DMS79 treated with DMSO at 0.1 percent for 48 hours (cell line): ENCODE measurements at regions not wholly inside any gene's neighbourhood (a gene's known extent, or its start where the extent isn't known, plus 50 kb on each side); places are given as distances from the start of the nearest gene placed in this dataset.
A peak's percentile ranks its signal among the peaks of the same experiment; 100 is the strongest.
"Not testable (repeated sequence)": the region's sequence is repeated elsewhere in the genome, so short reads cannot be mapped to it uniquely, and the experiment has no call there.

Experiments used
- DNase-seq: peaks from one replicate; lab custom pipeline; 2025; lab: John Stamatoyannopoulos, UW

DNA sequence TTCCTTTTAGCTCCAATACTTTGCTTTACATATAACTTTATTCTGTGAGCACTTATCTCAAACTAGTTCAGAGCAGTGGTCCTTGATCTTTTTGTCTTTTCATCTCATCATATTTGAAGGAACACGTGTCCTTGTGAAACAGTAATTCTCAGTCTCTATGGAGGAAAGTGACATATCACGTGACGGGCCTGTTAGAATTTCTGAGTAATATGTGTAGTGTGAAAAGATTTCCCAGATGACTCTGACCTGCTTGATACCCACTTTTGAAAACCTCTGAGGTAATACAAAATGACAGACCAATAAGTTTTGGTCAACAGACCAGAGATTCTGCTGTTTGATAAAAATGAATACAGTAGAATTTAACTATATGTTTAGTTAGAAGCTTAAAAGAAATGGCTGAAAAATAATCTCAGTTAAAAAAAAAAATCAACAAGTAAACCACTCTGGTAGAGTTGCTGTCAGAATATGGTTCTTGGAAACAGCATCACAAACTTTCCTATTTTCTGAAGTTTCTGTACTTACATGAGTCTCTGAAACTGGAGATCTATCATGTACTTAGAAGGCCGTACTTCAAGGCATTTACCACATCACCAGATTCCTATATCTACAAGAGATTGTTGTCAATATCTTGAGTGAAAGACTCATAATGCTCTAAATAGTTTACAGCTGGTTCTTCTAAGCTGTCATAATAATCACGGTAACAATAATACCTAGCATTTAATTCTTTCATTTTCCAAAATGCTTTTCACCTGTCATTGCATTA lies 590.2 kb upstream of the TBL1XR1 start:
- DNase-seq: no peak

DNA sequence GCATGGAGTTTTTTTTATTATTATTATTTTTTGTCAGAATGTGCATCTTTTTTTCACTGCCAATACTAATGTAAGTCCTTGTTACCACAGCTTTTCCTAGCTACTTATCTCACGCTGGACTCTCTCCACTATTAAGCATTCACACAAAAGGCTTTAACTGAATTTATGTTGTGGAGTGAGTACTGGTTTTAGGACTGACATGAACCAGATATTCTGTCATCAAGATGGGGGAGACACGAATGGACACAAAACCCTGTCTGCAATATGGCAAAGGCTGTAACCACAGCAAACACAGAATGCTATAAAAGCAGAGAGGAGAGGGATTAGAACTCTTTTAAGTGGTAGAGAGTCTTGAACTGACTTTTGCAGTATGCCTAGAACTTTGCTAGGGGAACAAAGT lies 592.2 kb upstream of the TBL1XR1 start:
- no peak for DNase-seq

DNA sequence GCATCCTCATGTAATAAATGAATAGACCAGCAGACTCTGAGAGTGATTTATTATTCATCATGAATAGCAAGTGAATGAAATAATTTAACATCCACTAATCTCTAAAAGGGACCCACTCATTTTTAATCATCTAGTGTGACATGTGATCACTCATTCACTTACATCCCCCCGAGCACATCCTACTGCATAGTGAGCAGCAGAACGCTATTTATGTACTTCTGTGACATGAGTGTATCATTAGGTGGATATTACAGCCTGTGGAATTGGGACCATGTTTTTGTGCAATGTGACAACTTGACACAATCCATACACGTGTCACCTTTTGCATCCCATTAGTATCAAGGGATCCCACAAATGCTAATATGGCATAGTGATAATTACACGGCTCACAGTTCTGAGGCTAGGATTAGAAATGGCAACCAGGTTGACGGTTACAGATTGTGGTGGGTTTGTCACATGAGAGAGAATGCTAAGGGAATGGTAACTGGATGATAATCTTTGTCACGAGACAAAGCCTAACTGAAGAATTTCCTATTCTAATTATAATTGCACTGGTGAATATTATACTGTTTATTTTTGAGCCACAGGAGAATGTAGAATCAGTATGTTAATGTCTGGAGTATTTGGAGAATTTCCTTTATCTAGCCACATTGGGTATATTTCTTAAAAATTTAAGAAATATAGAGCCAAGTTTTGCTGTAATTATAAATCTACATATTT lies 595.2 kb upstream of the TBL1XR1 start:
- DNase-seq: no peak

DNA sequence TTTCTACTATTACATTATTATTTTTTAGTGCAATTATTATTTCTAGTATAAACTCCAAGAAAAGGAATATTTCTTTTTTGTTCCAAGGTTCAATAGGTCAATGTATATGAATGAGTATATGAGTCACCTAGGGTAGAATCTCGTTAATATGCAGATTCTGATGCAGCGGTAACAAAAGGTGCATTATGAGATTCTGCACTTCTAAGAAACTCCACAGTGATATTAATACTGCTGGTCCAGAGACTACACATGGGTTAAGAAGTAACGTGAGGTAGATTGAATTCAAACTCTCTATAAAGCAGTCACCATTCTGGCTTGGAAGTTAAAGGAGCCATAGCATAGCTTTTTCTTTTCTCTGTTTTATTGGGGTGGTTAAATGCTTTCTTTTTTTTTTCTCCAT lies 596.2 kb upstream of the TBL1XR1 start:
- DNase-seq: no peak

DNA sequence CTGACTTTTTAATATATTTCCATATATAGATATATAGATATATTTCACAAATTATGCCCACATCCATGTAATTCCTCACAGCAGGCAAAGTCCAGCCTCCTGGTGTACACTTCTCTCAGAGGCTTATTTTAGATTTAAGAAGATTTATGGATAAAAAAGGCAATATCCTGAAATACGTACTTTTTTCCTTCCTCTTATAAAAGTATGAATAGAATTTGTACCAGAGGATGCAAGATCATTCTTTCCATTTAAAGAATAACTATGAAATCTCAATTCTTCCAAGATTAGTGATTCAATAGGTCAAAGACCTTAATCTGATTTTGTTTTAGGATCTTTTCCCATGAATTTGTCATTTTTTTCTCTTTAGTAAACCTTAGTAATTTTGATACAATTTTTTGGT lies 597.9 kb upstream of the TBL1XR1 start:
- DNase-seq: no peak

DNA sequence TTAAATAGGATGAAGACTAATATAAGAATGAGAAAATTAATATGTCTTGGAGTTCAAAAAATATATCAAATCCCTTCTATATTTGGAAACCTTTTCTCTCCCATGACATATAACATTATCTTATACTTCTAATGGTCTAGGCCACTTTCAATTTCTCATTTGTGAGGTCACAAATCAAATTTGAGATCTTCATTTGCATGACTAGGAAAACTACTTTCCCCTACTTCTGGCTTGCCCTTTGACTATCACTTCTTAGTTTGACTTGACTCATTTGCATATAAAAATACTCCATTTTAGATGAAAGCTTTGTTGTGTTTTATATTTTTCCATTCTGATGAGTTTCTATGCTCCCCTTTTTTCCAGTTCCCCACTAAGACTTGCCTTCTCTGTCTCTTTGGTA lies 598.6 kb upstream of the TBL1XR1 start:
- DNase-seq: no peak

DNA sequence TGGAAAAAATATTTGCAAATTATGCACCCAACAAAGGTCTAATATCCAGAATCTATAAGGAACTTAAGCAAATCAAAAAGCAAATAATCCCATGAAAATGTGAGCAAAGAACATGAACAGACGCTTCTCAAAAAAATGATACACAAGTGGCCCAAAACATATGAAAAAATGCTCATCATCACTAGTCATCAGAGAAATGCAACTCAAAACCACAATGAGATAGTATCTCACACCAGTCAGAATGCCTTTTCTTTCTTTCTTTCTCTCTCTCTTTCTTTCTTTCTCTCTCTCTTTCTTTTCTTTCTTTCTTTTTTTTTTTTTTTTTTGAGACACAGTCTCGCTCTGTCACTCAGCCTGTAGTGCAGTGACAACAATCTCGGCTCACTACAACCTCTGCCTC lies 602.9 kb upstream of the TBL1XR1 start:
- not testable (repeated sequence) for DNase-seq

DNA sequence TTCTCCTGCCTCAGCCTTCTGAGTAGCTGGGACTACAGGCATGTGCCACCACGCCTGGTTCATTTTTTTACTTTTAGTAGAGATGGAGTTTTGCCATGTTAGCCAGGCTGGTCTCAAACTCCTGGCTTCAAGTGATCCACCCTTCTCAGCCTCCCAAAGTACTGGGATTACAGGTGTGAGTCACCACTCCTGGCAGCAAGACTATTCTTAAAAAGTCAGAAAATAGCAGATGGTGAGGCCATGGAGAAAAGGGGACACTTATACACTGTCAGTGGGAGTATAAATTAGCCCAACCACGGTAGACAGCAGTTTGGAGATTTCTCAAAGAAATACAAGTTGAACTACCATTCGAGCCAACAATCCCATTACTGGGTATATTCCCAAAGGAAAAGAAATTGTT lies 603.3 kb upstream of the TBL1XR1 start:
- DNase-seq: no peak

DNA sequence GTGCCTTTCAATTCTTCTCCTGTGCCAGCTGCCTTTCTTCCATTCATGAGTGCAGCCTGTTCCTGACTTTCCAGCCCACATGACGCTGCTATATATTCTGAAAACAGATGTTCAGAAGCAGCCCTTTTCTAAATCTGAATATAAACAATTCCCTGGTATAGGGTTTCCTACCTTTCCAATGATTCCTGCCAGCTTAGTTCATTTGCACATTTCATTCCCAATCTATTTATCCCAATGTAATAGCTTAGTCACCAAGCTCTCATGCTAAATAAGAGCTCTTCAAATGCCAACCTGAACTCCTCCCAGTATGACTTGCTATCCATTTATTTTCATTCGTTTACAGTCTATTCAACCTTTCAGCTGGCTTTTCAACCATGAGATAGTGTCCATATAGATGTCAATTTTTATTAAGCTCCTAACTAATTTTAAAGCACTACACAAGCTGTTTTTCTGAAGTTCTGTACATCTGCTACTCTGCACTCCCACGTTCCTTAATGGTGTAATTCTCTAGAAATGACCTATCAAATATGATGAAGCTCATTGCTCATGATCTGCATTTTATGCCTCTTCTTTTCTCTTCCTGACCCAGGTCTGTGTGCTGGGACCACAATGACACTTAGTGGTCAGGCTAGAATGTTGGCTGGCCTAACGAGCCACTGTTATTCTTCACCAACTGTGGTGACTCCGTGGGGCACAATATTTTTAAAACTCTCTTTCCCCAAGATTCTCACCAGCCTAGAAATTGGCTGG lies 605.0 kb upstream of the TBL1XR1 start:
- DNase-seq: peak; percentile 97

DNA sequence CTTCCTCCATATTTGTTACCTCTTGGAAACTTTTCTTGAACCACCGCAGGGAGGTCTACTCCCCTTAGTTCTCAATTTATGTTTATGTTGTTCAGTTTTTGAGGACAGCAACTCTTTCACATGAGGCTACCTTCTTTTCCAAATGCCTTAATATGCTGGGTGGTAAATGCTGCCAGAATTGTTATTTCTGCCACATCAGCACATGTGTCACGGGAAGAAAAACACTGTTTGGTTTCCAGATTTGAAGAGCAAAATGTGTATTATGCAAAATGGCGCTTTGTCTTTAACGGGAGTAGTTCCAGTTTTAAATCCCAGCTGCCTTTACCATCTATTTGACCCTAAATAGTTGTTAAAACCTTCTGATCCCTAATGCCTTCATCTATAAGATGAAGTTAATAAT lies 606.2 kb upstream of the TBL1XR1 start:
- no peak for DNase-seq

DNA sequence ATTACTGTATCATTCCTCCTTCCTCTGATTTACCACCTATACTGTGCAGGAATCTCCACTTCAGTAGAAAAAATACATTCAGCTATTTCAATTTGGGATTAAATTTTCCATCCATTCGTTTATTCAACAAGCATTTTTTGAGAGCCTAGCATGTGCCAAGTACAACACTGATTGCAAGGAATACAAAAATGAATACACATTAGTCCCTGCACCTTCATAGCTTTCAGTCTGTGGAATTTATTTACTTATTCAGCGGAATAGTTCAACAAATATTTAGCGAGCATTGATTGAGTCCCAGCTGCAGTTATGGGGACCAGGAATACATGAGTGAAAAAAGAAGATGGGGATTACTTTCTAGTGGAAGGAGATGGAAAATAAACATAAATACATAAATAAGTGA lies 606.8 kb upstream of the TBL1XR1 start:
- DNase-seq: no peak

DNA sequence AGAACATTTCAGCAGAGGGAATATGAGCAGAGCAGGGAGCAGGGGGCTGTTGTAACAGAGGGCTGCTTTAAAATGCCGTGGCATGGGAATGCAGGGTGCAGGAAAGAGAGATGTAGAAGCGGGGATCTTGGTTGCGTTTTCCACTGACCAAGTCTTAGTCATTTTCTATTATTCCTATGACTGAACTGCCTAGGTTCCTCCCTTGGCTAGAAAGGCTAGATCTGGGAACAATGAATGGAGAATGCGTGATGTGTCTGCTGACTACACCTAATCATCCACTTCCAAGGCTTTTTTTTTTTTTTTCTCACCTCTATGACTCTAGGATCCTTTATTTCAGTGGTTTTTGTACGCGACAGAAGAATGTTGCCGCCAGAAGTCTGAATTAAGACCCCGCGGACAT lies 607.4 kb upstream of the TBL1XR1 start:
- DNase-seq: no peak

DNA sequence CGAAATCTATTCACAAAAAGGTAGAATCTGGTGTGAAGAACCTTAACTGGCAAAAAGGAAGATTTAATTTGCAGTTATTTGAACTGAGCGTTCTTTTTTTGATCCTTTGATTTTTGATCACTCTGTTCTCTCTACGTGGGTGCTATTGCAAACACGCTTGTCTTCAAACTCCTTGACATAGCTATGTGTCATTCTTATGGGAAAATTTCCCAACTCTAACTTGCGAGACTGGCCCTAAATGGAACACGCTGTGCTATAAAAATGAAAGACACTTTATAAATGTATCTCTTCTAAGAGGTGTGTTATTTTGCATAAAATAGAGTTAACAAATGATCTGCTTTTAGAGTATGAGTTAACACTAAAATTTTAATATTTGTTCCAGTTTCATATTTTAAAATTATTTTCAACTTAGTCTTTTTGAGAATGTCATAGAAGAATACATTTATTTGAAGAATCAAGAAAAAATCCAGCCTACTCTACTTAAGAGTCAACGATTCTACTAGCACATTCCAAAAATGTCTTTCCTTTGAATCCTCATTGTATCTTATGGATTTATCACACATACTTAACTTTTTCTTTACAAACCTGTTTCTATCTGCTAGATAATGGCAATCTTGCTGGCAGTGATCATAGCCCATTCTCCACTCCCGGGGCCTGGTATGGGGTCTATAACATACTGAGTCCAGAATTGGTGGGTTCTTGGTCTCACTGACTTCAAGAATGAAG lies 610.0 kb upstream of the TBL1XR1 start:
- DNase-seq: no peak

DNA sequence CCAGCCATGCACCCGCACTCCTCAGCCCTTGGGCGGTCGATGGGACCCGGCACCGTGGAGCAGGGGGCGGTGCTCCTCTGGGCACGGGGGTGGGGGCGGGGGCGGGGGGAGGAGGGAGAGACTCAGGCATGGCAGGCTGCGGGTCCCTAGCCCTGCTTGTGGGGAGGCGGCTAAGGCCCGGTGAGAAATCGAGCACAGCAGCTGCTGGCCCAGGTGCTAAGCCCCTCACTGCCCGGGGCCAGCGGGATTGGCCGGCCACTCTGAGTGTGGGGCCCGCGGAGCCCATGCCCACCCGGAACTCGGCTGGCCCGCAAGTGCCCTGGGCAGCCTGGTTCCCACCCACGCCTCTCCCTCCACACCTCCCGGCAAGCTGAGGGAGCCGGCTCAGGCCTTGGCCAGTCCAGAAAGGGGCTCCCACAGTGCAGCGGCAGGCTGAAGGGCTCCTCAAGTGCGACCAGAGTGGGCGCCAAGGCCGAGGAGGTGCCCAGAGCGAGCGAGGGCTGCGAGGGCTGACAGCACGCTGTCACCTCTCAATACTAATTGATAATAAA lies 611.7 kb upstream of the TBL1XR1 start:
- DNase-seq: not testable (repeated sequence)

DNA sequence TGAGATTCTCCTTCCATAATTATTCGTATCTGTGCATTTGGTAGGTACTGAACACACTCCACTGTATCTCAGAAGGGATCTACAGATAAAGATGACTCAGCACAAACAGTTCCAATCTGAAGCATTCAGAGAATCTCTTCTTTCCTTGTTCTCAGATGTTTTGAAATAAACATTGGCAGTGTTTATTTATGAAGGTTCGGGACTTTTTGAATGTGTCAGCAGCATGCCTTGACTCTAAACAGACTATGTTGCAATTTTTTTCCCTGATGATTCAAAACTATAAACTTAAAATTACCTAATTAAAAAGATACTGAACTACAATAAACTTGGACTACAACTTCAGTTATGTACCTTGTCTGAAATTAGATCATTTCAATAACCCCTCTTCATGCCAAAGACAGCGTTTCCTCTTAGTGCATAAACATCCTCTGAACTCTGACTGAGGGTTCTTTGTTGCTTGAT lies 612.9 kb upstream of the TBL1XR1 start:
- DNase-seq: no peak

DNA sequence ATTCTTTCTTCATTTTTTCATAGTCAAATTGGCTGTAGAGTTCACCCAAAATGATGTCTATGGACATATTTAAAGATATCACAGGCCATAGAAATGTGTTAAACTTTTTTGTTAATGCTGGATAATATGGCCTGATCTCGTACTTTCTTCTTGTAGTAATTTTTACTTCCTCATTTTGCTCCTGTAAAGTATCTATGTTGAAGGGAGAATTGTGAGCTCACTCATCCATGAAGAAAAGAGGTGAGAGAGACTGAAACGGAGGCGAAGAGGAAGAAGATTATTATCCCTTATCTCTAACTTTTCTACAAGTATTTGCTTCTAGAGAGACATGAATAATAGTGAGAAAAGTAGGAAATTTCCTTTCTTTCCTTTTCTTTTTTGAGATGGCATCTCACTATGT lies 613.8 kb upstream of the TBL1XR1 start:
- DNase-seq: no peak

DNA sequence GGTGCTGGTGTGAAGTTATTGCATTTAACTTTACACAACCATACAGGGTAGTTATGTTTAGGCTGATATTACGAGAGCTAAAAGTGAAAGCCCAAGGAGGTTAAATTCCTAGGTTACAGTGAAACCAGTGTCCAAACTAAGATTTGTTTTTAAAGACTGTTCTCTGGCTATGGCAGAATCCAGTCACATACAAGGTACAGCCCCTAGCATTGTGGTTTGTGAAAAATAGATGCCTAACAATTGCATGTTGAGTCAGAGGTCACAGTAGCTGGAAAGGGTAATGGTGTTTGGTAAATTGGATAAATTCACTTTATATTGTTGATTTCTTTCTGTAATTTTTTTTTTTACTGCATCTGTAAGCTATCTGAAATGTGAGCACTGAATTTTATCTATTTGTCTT lies 614.6 kb upstream of the TBL1XR1 start:
- no peak for DNase-seq

DNA sequence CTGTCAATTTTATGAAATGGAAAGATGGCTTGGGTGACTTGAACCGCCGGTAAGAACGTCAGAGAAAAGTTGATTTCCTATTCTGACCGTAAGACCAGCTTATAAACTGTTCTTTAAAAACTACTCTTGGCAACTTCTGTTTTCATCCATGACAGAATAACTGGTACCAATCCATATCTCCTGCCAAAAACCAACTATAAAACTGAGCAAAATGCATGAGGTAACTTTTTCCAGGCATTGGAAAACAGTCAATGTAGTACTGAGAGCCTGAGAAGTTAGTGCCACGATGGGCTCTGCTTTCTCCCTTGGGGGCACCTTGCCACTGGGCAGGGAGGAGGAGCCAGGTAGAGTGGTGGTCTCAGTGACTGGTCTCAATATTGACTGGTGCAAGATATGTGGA lies 615.2 kb upstream of the TBL1XR1 start:
- DNase-seq: no peak

DNA sequence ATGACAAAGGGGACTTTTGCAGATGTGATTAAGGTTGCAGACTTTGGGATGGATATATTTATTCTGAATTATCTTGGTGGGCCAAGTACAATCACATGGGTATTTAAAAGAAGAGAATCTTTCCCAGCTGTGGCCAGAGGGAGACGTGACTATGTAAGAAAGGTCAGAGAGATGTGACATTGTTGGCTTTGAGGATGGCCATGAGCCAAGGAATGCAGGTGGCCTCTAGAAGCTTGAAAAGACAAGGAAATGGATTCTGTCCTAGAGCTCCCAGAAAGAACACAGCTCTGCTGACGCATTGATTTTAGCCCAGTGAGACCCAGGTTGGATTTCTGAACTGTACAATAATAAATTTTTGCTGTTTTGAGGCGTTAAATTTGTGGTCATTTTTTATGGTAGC lies 616.0 kb upstream of the TBL1XR1 start:
- peak; percentile 6 for DNase-seq

DNA sequence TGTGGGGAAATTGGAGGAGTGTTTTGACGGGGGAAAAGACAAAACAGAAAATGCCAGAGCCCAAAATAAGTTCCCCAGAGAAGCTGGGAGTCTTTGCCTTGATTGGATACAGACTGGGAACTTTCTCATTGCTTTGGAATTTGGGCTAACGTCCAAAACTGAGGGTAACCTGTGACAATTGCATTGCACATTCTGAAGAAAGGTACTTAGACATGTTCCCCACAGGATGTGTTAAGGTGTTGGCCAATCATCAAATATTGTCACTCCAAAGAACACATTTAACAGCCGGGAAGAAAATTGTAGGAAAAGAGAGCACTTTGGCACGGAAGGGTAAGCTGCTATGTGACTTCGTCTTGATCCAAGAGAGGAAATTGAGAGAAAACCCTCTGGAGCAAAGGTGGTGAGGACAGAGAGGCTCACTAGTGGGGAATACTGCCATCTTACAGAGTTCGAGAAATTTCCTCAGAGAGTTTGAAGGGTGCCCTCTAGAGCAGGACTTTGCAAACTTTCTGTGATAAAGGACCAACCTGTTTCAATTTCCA lies 619.5 kb upstream of the TBL1XR1 start:
- no peak for DNase-seq

DNA sequence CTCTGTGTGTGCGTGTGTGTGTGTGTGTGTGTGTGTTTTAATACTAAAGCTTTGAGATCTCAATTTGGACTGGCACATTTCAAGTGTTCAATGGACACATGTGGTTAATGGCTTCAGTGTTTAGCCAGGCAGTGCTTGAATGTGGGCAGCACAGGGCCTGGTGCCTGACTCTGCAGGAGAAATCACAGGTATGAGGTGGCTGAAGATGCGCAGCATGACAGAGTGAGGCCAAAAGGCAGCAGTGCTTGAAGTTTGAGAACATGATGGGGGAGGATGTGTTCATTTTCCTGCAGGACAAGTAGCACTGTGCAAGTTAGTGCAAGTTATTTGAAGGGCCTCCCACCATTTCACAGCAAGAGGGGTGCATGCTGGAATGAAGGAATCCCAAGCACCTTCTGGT lies 620.5 kb upstream of the TBL1XR1 start:
- no peak for DNase-seq
